ENCODE measurements at regions not wholly inside any gene's neighbourhood (a gene's known extent, or its start where the extent isn't known, plus 50 kb on each side); places are given as distances from the start of the nearest gene placed in this dataset.

GRCh38 chr20:22928679-22929078, 106.4 kb upstream of the SSTR4 start:
- TF ChIP-seq CTCF (IDR thresholded peaks at IDR 0.05) = no peak
- TF ChIP-seq POLR2A (IDR thresholded peaks at IDR 0.05) = no peak

Data from heart left ventricle (tissue), 13 donors.